HG03520 (cell line): ENCODE measurements at regions not wholly inside any gene's neighbourhood (a gene's known extent, or its start where the extent isn't known, plus 50 kb on each side); places are given as distances from the start of the nearest gene placed in this dataset.

Experiments
- ATAC-seq: cut with Tn5 transposase; IDR thresholded peaks from one replicate; pipeline ENCODE4 v1.9.1; 2021; ENCODE audit warnings: mild to moderate bottlenecking, moderate library complexity; ENCODE audit not compliant: unreplicated experiment

GRCh38 chr10:131700032-131700431, 200.8 kb upstream of the PPP2R2D start:
- ATAC-seq = no peak

DNA sequence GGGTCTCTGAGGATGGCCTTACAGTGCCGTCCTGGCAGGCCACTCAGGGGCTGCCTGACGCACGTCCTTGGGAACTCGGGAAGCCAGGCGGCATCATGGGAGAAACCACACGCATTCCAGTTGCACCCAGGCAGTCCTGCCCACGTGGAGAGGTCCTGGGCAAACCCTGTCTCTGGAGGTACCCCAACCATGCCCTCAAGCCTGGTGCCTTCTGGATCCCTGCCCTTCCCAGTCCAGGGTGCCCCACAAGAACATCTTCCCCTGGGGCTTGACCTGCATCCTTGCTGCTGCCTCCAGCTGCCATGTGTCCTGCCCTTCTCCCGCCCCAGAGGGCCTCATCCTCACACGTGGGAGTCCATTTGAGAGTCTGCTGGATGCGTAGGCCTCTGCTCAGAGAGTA, 200.3 kb upstream of the PPP2R2D start:
- no peak for ATAC-seq

- ATAC-seq = no peak
Observed at GRCh38 chr10:131701131-131701947, 199.5 kb upstream of the PPP2R2D start.

DNA sequence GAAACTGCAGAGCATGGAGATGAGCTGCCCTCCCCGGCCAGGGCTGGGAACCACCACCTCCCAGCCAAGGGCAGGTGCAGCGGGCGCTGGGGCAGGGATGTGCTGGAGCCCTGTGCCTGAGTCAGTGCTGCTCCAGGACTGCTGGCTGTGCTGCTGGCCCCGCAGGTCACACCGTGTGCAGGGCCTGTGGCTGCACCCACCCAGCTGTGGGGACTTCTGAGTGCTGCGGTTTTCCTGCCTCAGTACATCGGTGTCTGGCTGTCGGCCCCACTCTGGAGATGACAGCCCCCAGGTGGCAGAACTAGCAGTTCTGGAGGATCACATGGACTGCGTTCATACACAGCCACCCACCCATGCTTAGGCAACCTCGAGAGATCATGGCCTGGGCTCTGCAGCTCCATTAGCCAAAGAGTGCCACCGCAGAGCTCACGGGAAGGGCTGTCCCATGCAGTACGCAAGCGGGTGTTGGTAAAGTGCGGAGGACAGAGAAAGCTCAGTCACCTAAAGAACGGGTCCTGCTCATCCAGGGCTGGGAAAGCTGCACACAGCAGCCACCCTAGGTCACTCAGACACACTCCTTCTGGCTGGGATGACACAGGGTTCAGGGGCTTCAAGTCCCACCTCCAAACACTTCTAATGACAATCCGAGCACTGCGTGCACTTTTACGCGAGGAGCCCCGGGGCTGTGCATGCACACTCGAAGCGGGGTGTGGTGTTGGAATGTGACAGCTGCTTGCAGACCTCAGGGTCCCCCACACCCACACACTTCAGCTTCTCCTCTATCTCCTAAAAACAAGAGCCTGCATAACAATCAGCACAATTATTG, 198.1 kb upstream of the PPP2R2D start:
- no peak for ATAC-seq

DNA sequence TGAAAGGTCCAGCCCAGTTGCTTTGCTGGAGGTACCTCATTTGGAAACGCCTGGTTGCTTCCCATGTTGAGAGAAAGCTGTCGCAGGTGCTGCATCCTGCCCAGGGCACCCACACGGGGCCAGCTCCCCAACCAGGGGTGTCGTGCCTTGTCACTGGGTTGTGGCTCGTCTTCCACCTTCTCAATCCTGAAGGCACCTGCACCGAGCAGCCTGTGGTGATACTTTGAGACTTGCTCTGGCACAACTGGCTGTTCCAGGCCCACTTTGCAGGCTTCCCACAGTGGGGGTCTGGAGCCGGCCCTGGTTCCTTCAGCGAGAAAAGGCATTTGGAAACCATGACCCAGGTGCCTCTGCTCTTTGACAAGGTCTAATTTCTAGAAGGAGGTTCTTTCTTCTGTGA, 197.3 kb upstream of the PPP2R2D start:
- no peak for ATAC-seq

- ATAC-seq = no peak
Observed at GRCh38 chr10:131703941-131704340, 196.9 kb upstream of the PPP2R2D start.

- no peak for ATAC-seq
Observed at GRCh38 chr10:131706476-131706875, 194.3 kb upstream of the PPP2R2D start.

DNA sequence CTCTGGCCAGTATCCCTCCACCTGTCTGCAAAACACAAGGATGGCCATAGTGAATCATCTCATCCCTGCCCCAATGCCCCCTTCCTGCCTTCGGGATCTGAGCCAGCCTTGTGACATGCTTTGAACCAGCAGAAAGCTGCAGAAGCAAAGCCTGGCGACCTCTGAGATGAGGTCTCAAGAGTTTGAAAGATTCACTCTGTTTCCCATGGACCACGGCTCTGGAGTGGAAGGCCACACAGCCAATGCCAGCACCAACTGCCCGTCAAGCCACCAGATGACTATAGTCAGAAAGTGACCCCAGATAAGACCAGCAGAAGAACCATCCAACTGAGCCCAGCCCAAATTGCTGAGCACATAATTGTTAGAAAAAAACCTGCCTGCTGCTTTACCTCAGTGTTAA, 193.9 kb upstream of the PPP2R2D start:
- ATAC-seq = no peak

- ATAC-seq = no peak
Observed at GRCh38 chr10:131708225-131708880, 192.5 kb upstream of the PPP2R2D start.

GRCh38 chr10:131710142-131710861, 190.5 kb upstream of the PPP2R2D start:
- ATAC-seq = no peak

DNA sequence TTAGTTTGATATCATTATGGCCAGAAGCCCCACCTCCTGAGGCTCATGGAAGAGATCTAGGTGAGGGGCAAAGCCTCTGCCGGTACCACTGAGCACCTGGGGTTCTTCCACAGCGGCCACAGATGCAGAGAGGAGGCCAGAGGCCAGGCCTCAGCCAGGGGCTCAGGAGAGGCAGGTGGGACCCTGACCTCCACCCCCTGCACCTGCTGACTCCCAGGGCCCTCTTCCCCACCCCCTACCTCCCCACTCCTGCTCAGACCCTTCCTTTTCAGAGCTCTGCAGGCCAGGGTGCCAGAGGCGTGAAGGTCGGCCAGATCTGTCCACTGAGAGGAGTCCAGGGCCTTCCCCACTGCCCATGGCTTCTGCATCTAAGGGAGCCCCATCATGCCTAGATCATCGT, 178.7 kb upstream of the PPP2R2D start:
- no peak for ATAC-seq

DNA sequence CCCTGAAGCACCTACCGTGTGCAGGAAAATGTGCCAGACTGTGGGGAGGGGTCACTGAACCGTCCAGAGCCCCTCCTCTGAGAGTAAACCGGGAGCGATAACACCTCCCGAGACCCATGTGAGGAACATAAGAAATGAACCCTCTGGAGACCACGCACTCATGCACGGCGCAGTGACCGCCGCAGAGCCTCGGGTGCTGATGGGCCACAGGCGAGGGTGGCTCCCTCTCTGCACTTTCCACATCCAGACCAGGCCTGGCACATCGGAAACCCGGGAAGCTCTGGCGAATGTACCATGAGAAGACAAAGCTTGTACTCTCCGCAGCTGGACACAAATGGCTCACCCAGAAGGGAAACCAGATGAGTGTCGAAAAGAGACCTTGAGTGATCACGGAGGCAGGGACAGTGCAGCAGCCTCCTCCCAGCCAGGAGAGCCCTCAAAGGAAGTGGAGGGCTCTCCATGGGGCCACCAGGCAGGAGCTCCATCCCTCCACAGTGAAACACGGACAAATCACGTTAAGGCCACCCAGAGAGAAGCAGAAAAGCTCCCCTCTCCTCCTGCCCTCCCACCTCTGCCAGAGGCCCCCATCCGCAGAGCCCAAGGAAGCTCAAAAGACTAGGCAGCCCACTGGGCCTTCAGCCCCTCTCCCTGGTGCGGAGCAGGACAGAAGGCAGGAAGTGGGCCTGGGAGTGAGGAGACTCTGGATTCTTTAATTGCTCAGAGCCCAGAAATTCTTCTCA, 178.1 kb upstream of the PPP2R2D start:
- no peak for ATAC-seq

- ATAC-seq = no peak
Observed at GRCh38 chr10:131723297-131724168, 177.3 kb upstream of the PPP2R2D start.

- ATAC-seq = no peak
Observed at GRCh38 chr10:131724169-131724545, 176.7 kb upstream of the PPP2R2D start.

DNA sequence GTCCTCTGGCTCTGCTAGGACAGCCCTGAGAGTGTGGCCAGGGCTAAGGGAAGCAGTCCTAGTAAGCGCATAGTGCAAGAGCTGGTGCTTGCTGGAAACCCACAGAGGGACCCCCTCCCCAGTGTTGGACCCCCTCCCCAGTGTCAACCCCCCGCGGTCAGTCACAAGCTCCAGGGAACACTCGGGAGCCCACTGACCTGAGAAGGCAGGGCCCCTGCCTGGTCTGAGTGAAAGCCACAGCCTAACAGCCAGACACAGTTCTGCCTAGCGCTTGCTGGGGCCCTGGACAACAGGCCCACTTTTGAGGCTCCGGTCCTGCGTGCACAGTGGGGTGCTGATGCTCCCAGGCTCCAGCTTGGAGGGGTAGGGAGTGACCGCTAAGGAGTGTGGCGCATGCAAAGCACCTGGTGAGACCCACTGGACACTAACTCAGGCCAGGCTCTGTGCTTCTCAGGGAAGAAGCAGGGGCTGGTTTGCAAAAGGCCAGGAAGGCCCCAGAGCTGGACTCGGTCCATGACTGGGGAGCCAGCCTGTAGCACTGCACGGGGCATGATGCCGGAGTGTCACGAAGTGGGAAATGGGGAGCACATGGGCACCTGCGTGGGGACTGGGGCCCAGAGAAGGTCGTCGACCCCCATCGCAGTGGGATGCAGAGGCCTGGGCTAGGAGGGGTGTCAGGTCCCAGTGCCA, 175.8 kb upstream of the PPP2R2D start:
- no peak for ATAC-seq

DNA sequence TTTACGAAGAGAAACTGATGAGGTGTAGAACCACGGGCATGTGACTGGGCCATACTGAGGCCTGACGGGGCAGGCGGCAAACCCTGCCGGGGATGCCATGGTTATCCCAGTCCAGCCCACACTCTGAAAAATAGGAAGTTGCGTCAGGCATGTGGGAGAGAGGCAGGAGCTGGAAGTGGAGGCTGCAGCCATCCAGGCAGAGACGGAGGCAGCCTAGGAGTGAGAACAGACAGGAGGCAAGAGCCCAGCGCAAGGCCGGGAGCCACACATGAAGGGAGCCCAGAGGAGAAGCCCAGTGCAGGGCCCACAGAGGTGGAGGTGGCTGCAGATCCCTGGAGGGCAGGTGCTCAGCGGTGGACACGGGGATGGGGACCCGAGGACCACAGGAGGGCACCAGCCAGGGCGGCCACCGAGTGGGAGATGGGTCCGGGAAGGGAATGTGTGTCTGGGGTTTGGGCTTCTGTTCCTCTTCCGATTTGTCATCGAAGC, 175.2 kb upstream of the PPP2R2D start:
- no peak for ATAC-seq

GRCh38 chr10:131726076-131726880, 174.5 kb upstream of the PPP2R2D start:
- ATAC-seq = no peak

DNA sequence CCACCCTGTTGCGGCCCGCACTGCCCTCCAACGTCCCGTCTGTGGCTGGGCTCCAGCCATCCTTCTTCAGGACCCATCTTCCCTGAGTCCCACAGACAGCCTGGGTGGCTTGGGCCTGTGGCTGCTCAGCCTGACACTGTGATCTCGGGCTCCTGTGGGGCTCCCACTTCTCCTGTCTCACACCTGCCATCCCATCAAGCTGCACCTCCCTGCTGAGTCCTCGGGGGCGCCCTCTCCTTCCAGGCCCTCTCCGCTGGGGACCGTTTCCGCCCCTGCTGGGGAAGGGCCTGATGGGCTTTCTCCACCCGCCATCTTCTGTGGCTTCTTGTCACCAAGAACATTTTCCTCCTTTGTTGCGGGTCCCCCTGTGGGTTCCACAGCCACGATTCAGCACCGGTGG, 173.8 kb upstream of the PPP2R2D start:
- ATAC-seq = no peak
